Suprapubic skin (tissue), 4 donors: ENCODE measurements at regions not wholly inside any gene's neighbourhood (a gene's known extent, or its start where the extent isn't known, plus 50 kb on each side); places are given as distances from the start of the nearest gene placed in this dataset.

ENCODE experiments used
- EP300 ChIP-seq: sonication (generic); formaldehyde crosslinking; IDR thresholded peaks from one replicate; pipeline ENCODE4 v1.6.1; 2017; ENCODE audit warnings: antibody characterized with exemption
- POLR2A ChIP-seq, 2 donors: fragments of 450-650 bp; IDR thresholded peaks; one replicate each; pipeline ENCODE4 v1.6.1; 2017; ENCODE audit warnings: antibody characterized with exemption in 2 of 2, mild to moderate bottlenecking in 2 of 2, moderate library complexity in 2 of 2
- POLR2AphosphoS5 ChIP-seq, 3 donors: sonication (generic); formaldehyde crosslinking; IDR thresholded peaks; one replicate each; pipeline ENCODE4 v1.6.1; 2017; ENCODE audit warnings: antibody characterized with exemption in 3 of 3
- TF ChIP-seq, protein P1 (sequence below), 2 donors: fragments of 200-600 bp in 1 of 2; fragments of 450-650 bp in 1 of 2; sonication (generic) in 1 of 2; IDR thresholded peaks; one replicate each; pipeline ENCODE4 v1.5.1; 2016 to 2019; ENCODE audit warnings: antibody characterized with exemption in 2 of 2, mild to moderate bottlenecking in 1 of 2, moderate library complexity in 1 of 2

DNA sequence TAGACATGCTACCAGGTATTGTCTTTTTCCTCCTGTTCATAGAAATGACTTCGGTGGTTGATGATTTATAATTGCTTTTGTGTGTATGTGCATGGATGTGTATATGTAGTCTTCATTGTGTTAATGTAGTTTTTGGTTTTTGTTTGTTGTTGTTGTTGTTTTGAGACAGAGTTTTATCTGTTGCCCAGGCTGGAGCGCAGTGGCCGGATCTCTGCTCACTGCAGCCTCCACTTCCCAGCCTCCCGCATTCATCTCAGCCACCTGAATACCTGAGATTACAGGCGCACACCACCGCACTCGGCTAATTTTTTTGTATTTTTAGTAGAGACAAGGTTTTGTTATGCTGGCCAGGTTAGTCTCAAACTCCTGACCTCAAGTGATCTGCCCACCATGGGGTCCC, 75.2 kb downstream of the HFE start:
- TF ChIP-seq, protein P1, sequence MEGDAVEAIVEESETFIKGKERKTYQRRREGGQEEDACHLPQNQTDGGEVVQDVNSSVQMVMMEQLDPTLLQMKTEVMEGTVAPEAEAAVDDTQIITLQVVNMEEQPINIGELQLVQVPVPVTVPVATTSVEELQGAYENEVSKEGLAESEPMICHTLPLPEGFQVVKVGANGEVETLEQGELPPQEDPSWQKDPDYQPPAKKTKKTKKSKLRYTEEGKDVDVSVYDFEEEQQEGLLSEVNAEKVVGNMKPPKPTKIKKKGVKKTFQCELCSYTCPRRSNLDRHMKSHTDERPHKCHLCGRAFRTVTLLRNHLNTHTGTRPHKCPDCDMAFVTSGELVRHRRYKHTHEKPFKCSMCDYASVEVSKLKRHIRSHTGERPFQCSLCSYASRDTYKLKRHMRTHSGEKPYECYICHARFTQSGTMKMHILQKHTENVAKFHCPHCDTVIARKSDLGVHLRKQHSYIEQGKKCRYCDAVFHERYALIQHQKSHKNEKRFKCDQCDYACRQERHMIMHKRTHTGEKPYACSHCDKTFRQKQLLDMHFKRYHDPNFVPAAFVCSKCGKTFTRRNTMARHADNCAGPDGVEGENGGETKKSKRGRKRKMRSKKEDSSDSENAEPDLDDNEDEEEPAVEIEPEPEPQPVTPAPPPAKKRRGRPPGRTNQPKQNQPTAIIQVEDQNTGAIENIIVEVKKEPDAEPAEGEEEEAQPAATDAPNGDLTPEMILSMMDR (IDR thresholded peaks at IDR 0.05): no peak
- TF ChIP-seq EP300 (no peak), POLR2A (IDR thresholded peaks at IDR 0.05) (no peak), POLR2AphosphoS5 (IDR thresholded peaks at IDR 0.05) (no peak)
